NOMO-1 treated with dmso at 0.1 percent for 144 hours (cell line): ENCODE measurements at regions not wholly inside any gene's neighbourhood (a gene's known extent, or its start where the extent isn't known, plus 50 kb on each side); places are given as distances from the start of the nearest gene placed in this dataset.
"Not testable (repeated sequence)": the region's sequence is repeated elsewhere in the genome, so short reads cannot be mapped to it uniquely, and the experiment has no call there.

Experiments used
- DNase-seq: peaks from one replicate; lab custom pipeline; 2025; ENCODE audit not compliant: unreplicated experiment; lab: John Stamatoyannopoulos, UW

DNA sequence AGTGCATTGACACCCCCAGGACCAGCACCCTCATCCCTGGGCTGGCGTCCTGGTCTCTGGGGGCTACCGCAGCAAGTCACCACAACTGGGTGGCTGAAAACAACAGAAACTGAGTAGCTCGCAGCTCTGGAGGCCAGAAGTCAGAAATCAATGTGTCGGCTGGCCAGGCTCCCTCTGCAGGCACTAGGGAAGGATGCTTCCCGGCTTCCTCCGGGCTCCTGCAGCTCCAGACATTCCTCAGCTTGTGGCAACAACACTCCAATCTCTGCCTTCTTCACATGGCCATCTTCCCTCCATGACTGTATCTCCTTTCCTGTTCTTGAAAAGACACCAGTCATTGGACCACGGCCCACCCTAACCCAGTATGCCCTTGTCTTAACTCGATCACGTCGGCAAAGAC is 224.2 kb downstream of the NPHP4 start:
- DNase-seq = no peak

DNA sequence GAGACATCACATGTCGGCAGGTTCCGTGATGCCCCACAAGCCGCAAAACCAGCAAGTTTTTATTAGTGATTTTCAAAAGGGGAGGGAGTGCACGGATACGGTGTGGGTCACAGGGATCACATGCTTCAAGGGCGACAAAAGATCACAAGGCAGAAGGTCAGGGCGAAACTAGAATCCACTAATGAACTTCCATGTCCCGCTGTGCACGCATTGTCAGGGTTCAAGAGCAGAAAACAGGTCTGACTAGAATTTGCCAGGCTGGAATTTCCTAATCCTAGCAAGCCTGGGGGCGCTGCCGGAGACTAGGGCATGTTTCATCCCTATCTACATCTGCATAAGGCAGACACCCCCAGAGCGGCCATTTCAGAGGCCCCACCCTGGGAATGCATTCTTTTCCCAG is 225.2 kb downstream of the NPHP4 start:
- DNase-seq = not testable (repeated sequence)

DNA sequence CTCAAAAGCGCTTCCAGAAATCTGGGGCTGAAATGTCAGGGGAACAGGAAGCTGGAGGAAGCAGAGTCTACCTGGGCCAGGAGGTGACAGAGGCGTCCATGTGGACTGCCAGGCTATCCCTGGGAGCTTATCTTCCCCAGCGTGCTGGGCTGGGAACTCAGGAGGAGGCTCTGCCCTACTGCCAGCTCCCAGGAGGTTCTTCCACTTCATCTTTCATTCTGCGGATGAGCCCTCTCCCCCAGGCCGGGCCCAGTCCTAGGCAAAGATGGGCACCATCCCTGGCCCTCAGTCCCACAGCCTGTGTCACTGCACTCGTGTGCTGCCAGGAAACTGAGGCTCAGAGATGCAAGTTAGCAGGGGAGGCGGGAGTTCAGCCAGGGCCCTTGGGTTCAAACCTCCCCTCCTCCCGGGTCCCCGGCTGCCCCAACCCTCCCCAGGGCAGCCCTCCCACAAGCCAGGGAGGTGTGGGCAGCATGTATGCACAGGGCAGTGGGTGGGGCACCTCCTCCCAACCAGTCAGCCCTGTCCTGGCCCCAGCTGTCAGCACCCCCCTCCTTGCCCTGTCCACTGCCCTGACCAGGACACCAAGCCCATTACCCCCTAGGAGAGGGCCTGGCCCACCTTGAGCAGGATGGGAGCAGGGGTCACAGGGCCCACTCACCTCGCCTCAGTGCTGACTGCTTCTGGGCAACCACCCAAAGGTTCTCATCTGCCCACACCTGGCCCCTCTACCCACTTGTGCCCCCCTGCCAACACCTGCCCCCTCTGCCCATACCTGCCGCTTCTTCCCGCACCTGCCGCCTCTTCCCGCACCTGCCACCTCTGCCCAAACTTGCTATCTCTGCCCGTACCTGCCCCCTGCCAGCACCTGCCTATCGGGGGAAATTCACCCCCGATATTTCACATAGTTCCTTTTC is 226.0 kb downstream of the NPHP4 start:
- DNase-seq = no peak

DNA sequence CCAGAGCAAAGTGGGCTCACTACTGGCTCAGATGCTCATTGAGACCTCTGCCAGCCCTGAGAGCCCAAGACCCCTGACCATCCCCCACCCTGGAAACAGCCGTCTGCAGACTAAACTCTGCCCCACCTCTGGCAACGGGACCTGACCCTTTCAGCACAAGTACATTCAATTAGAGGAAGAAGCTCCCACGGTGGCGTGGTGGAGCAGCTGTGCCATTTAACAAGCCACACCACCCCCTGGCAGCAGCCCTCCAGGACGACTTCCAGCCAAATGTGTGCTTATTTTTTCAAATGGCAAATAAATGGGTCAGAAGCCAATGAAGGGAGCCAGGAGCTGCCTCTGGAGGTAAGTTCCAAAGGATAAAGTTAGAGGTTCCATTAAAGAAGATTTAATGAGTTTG is 226.7 kb downstream of the NPHP4 start:
- DNase-seq = no peak

DNA sequence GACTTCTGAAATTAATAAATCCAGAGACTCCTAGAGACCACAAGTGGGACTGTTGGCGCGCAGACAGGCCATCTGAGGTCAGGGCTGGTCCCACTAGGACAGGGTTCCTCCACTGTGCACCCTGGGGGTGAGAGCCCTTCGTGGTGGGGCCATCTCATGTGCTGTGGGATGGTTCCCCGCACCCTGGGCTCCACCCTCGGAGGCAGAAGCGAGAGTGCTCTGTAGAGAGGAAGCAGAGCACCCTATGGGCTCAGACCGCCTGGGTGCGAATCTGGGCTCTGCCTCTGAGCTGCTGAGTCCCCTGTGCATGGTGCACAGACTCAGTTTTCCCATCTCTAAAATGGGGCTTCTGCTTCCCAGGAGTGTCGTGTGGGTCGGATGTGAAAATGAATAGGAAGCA is 227.3 kb downstream of the NPHP4 start:
- no peak for DNase-seq

DNA sequence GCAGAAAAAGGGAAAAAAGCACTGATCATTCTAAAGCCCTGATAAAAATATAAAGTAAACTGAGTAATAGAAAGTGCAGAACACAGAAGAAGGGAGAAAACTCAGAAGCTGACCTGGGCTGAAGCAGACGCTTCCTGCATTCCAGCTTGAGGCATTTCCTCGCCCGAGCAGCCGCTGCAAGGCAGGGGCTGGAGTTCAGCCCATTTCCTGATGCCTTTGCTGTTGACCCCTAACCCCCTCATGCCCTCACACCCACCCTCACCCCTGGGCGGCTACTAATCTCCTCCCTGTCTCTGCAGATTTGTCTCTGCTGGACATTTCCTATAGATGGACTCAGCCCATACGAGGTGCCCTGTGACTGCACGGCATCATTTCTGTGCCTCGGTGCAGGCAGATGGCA is 227.8 kb downstream of the NPHP4 start:
- no peak for DNase-seq

DNA sequence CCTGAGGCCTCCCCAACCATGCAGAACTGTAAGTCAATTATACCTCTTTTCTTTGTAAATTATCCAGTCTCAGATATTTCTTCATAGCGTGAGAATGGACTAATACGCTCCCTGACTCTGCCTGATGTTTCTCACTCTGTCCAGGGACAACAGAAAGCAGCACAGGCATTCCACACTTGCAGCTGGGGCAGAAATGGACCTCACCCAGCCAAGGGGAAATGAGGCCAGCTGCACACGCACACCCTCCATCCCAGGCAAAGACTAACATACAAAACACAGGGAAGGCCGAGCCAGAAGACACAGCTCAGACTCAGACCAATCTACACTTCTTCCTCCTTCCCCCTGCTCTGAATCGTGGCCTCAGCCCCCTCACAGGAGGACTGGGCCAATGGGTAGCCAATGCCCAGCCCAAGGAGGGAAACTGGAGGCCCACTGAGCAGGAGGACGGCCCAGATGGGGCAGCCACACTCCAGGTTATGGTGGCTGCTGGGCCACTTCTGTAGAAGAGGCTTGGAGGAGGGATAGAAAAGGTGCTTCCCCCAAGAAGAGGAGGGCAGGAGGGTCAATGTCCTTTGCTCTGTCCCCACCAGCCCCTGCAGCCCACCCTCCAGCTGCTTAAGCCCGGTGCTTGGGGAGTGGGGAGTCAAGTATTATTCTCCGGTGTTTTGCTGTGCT is 228.4 kb downstream of the NPHP4 start:
- DNase-seq = no peak

DNA sequence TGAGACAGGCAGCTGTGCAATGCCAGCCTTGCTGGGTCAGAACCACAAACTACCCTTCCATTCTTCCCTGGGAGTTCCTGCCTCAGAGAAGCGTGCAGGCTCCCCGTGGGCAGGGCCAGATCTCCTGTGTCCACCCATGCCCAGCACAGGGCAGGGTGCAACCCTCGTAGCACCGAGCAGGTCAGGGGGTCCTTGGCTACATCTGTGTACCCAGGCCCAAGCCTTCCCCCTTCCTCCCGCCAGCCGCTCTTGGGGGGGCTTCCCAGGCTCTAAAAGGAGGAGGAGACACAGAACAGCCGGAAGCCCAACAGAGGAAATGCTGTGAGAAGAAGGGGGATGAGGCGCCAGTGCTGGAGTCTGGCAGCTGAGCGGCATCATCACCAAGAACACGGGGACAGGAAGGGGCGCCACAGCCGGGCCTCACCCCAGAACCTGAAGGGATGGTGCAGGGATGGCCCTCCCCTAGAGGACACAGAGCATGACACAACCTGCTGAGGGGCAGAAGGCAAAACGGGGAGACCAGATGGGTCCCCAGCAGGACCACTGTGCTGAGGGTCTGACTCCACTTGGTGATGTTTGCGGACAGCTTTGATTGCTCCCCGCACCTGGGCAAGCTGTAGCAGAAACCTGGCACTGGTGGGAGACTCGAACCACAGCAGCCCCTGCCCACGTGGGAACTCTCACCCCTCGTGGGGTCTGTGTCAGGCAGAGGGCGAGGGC is 233.2 kb downstream of the NPHP4 start:
- no peak for DNase-seq

DNA sequence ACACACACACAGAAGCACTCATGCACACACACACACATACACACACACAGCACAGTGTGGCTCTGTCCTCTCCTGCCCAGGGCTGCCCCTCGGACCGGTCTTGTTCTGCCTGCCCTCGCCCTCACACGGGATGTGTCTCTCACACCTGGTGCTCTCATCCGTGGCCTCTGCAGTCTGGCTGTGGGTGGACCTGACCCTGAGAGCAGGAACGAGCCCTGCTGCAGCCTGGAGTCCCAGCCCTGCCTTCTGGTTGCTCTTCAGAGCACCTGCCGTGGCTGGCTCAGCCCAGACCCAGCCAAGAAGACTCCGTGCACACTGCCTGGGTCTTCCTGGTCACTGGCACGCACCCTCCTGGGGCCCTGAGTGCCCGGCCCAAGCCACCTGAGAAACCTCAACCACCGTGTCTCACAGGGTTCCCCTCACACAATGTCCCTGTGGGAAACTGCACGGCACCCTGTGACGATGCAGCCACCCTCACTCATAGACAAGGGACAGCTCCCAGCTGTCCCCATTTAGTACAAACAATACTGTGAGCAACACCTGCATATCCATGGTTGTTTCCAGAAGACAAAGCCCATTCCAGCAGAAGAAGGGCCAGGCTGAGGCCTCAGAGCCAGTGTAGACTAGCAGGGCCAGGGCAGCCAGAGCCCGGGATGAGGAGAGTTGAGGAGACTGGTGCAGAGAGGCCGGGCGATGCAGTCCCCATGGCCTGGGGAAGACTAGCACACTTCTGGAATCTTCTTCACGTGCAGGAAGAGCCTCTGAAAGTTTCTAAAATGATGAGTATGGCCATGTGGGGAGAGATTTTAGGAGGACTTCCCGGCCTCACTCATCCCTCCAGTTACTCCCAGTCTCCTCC is 234.0 kb downstream of the NPHP4 start:
- DNase-seq = no peak

DNA sequence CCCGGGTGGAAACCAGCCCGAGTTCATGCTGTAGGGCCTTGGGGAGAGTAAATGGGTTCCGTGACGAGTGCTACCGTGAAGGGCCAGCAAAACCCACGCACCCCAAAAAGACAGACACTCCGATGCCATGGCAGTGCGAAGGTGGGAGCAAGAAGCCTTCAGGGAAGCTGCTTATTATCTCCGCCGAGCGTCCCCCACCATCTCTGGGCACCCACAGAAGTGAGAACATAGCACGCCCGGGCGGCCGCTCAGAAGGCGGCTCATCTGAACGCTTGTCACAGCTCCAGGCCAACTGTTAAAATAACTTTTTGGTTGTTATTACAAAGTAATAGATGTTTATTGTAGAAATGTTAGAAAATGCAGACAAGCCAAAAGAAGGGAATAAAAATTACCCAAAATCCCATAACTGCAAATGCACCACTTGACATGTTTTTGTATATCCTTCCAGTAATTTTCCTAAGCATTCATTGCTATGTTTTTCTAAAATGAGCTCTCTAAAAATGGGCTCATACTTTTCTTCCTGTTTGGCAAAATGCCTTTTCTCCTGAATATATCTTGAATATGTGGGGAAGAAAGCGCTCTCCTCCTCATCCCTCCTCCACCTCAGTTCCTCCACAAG is 234.9 kb downstream of the NPHP4 start:
- DNase-seq = no peak

DNA sequence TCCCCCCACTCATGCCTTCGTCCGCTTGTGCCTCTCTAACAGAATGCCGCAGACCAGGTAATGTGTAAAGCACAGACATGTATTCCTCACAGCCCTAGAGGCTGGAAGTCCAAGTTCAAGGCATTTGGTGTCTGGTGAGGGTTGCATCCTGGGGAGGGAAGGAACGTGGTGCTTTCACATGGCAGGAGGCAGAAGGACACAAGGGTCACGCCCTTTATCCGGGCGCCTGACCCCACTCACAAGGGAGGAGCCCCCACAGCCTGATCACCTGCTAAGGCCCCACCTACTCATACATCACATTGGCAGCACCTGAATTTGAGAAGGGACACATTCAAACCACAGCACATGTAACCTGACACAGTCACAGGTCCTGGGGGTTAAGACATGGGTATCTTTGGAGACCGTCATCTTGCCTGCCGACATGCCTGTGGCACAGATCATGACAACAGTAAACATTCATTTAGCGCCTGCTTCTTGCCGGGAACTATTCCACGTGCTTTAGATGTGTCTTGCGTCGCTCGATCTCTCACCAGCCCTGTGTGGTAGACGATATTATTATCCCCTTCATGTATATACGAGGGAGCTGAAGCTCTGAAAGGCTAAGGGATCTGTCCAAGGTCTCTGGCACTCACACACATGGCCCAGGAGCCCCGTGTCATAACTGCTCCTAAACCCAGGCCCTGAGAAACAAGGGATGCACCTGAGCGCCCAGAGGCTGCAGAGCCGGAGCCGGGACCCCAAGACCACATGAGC is 235.6 kb downstream of the NPHP4 start:
- DNase-seq = no peak

DNA sequence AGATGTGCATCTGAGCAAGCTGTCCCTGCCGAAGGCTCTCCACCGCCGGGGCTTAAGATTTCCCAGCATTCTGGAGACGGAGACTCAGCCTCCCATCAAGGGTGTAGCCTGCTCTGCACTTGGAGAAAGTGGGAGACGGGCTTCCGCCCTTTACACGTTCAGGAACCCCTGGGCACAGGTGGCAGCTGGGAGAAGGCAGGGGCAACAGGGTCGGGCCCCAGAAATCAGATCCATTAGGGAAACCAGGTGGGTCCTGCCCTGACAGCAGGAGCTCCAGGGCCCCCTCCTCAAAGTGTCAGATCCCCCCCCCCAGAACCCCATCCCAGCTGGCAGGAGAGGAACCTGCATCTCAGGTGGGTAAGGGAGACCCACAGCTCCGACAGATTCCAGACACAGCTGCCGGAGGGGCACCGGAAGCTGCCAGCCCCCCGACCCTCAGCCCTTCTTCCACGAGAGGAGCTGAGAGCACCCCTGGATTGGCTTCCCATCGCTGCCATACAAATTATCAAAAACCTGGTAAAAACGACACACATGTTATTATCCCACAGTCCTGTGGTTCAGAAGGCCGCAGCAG is 236.6 kb downstream of the NPHP4 start:
- no peak for DNase-seq

DNA sequence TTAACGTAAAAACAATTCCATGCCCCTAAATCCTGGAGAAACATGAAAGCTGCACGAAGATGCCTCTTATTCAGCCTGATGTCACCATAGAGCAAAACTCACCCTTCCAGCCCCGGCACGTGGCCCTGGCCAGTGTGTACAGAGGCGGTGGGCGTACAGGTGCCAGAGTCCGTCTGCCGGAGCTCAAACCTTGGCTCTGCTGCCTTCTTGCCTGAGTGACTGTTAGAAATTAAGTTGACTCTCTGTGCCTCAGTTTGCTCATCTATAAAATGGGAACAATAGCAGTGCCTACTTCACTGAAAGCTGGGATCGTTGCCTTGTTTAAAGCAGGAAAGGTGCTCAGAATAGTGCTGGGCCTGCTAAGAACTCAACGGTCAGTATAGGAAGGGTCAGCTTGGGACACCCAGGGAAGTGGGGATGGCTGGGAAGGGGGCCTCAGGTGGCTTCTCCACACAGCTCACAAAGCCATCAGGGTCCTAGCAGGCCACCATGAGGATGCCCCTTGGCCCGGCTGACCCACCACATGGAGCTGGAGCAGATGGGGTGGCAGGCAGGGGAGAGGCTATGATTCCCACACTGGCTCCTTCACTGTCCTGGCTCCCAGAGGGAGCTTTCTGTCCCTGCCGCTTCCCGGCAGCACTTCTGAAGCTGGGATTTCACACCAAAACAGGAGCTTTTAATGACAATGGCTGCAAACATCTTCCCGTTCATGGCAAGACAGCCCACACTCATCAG is 237.2 kb downstream of the NPHP4 start:
- no peak for DNase-seq

DNA sequence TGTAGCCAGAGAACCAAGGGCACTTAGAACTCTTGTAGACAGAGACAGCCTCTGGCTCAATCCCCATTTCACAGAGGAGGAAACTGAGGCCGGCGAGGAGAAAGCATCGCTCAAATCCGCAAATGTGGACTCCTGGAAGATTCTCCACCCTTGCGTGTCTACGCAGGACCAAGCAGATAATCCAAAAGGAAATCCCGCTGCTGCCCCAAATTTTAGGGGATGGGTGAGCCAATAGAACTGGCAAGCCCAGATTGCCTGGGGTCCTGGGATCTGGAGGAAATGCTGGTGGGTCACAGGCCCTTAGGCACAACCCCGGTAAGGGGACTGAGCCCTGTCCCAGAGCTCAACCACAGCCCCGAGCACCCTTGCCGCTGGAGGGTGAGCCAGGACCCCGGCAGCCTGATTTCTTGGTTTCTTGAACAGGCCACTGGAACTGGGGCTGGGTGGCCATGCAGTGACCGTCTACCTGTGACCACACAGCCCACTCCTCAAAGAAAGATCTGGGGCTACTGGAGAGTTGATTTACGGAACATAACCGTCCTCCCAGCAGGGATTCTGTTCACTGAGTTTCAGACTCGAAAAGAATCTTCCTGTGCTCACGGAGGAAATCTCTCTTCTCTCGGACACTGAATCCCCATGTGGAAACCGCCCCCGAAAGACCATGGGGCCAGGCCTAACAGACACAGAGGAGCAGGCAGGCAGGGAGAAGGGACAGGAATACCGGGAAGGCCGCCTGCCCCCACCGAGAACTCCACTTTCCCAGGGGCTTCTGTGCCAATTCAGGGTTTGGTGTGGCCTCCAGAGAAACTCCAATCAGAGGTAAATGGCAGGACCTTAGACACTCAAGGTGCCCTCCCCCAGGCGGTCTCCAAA is 238.4 kb downstream of the NPHP4 start:
- DNase-seq = no peak

DNA sequence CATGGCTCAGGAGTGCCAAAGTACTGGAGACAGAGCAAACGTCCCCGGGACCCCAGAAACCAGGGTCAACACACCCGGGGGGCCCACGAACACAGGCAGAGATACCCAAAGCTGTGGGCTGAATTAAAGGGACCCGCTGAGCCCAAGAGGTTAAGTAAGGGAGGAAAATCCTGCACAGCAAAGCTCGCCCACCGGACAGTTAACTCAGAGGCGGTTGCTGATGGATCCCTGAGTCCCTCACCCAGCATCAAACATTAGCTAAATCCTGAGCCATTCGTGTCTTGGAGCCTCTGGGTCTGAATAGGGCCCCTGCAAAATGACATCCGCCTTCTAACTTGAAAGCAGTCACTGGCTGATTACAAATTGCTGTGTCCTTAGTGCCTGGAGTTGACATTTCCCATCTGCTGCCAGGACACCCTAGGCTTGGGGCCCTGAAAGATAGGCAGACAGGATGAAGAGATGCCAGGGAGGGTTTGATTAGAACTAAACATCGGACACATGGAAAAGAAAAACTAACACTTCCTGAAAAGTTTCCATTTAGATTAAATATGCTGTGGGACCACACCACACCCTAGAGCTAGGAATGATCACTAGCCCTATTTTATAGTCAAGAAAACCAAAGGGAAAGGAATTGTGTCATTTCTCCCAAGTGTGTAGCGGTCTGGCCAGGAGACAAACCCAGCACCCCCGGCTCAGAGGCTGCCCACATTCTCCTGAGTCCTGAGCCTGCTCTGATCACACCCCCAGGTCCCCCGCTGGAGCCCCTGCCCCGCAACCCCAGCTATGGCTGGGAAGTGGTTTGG is 239.3 kb downstream of the NPHP4 start:
- no peak for DNase-seq

DNA sequence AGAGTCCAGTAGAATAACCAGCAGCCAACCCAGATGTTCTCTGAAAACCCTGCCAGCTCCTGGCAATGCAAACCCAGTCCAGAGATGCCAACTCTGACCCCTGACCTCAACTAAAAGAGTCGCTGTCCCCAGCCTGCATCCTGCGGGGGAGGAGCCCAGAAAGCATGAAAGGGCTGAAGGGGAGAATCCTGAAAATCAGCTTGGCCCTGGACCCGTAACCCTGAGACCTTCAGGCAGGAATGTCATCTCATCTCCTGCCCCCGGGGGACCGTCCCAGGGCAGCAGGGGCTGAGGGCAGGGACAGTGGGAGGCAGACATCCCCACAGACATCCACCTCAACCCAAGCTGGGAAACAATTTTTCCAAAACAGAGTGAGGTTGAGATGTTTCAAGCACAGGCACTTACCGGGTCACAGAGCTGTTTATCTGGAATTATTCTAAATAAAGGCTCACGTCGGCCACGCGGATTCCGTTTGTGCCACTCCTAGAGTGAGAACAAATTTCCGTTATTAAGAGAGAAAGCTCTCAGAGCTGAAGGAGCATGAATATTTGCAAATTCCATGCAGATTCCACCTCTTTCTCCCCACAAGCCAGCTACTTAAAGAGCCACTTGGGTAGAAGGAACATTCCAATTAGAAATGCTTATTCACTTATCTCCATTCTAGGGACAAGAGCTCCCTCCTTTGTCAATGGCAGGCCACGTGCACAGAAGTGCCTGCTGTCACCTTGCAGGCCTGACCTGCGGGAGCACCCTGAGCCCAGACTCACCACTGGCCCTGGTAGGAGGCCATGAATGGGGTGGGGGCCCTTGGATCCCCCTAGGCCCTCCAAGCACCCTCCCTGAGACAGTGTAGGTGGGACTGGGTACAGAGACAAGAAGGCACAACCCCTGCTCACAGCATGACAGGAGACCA is 240.1 kb downstream of the NPHP4 start:
- no peak for DNase-seq
